ENCODE measurements at regions not wholly inside any gene's neighbourhood (a gene's known extent, or its start where the extent isn't known, plus 50 kb on each side); places are given as distances from the start of the nearest gene placed in this dataset.

GRCh38 chr2:196362973-196363549 is 191.7 kb upstream of the STK17B start:
- DNase-seq = no peak

- DNase-seq = no peak
Observed at GRCh38 chr2:196365145-196365544, 193.8 kb upstream of the STK17B start.

GRCh38 chr2:196365923-196366322 is 194.5 kb upstream of the STK17B start:
- DNase-seq = no peak

GRCh38 chr2:196367633-196368032 is 196.3 kb upstream of the STK17B start:
- DNase-seq = no peak

GRCh38 chr2:196368546-196369225 is 197.3 kb upstream of the STK17B start:
- no peak for DNase-seq

- no peak for DNase-seq
Observed at GRCh38 chr2:196369967-196370366, 198.6 kb upstream of the STK17B start.

- DNase-seq = no peak
Observed at GRCh38 chr2:196370381-196370780, 199.0 kb upstream of the STK17B start.

GRCh38 chr2:196372276-196372809 is 201.0 kb upstream of the STK17B start:
- DNase-seq = no peak

GRCh38 chr2:196372811-196373664 is 201.7 kb upstream of the STK17B start:
- DNase-seq = no peak

GRCh38 chr2:196376984-196377877 is 205.9 kb upstream of the STK17B start:
- DNase-seq = no peak

GRCh38 chr2:196379600-196379999 is 208.2 kb upstream of the STK17B start:
- no peak for DNase-seq

- no peak for DNase-seq
Observed at GRCh38 chr2:196380098-196380497, 208.7 kb upstream of the STK17B start.

- DNase-seq = no peak
Observed at GRCh38 chr2:196380575-196380974, 209.2 kb upstream of the STK17B start.

- no peak for DNase-seq
Observed at GRCh38 chr2:196381464-196381863, 210.1 kb upstream of the STK17B start.

- DNase-seq = no peak
Observed at GRCh38 chr2:196383799-196384198, 212.4 kb upstream of the STK17B start.

GRCh38 chr2:196384729-196385128 is 213.4 kb upstream of the STK17B start:
- DNase-seq = no peak

GRCh38 chr2:196389670-196390069 is 218.3 kb upstream of the STK17B start:
- no peak for DNase-seq

- DNase-seq = no peak
Observed at GRCh38 chr2:196390243-196391148, 219.1 kb upstream of the STK17B start.

GRCh38 chr2:196391149-196391479 is 219.7 kb upstream of the STK17B start:
- DNase-seq = no peak

- no peak for DNase-seq
Observed at GRCh38 chr2:196399096-196399495, 227.7 kb upstream of the STK17B start.

All from DMS 273 treated with DMSO at 0.1 percent for 48 hours (cell line).